Right atrium auricular region (tissue), 2 donors: ENCODE measurements at regions not wholly inside any gene's neighbourhood (a gene's known extent, or its start where the extent isn't known, plus 50 kb on each side); places are given as distances from the start of the nearest gene placed in this dataset.
A peak's percentile ranks its signal among the peaks of the same experiment; 100 is the strongest.

Experiments used
- DNase-seq: peaks from one replicate; pipeline ENCODE4 v3.0.0-alpha.2; 2019; ENCODE audit warnings: low spot score
- H3K27ac ChIP-seq, 2 donors: fragments of 200-600 bp; sonication (generic); 1 replicate in 1 of 2; 2 replicates in 1 of 2; pipeline ENCODE4 v1.5.1; 2016 to 2019
- H3K27me3 ChIP-seq, 2 donors: fragments of 200-600 bp; sonication (generic); one replicate each; pipeline versions ENCODE4 v1.5.1 to v1.6.0; 2017 to 2019
- H3K36me3 ChIP-seq: fragments of 200-600 bp; sonication (generic); one replicate; pipeline ENCODE4 v1.5.1; 2016
- H3K4me1 ChIP-seq, 2 donors: fragments of 200-600 bp; sonication (generic); one replicate each; pipeline versions ENCODE4 v1.5.1 to v1.6.0; 2017 to 2019
- H3K4me3 ChIP-seq, 2 donors: fragments of 200-600 bp; sonication (generic); 1 replicate in 1 of 2; 2 replicates in 1 of 2; pipeline ENCODE4 v1.5.1; 2017 to 2019; ENCODE audit warnings: mild to moderate bottlenecking in 1 of 2, moderate library complexity in 1 of 2
- H3K9me3 ChIP-seq, 2 donors: fragments of 200-600 bp; sonication (generic); one replicate each; pipeline ENCODE4 v1.5.1; 2019
- TF ChIP-seq, protein P1 (sequence below), 2 donors: fragments of 200-600 bp; sonication (generic); IDR thresholded peaks; one replicate each; pipeline ENCODE4 v1.5.1; 2019; ENCODE audit warnings: antibody characterized with exemption in 2 of 2

DNA sequence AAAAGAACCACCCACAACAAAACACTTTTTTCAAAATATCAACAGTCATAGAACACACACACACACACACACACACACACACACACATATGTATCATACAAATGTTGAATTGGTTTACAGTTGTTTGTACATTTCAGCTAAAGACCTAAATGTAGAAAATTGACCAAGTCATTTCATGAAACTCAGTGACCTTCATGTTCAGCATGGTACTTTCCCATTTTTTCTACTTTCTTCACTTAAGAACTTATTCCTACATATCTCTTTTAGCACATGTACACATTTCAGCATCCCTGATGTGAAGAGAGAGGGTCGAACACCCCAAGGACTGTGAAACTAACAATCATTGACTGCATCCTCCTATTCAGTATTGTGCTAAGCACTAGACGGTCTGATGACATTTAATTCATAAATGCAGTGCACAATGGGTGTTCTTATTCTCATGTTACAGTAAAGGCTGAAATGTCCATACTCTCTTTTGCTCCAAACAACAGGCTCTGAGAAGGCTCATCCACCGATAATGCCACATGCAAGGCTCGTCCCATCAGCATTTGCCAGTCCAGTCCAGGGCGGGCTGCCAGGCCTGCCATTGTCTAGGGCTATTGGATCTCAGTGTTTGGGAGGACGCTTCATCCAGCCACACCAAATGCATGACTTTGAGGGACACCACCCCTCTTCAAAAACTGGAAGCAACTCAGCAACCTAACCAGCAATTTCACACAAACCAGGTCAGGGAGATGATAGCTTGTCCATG is 150.1 kb upstream of the RUNX1 start:
- H3K4me3 ChIP-seq = no peak overlapping the region
- no peaks in the 10 kb centered on the region for H3K4me1 ChIP-seq
- TF ChIP-seq, protein P1, sequence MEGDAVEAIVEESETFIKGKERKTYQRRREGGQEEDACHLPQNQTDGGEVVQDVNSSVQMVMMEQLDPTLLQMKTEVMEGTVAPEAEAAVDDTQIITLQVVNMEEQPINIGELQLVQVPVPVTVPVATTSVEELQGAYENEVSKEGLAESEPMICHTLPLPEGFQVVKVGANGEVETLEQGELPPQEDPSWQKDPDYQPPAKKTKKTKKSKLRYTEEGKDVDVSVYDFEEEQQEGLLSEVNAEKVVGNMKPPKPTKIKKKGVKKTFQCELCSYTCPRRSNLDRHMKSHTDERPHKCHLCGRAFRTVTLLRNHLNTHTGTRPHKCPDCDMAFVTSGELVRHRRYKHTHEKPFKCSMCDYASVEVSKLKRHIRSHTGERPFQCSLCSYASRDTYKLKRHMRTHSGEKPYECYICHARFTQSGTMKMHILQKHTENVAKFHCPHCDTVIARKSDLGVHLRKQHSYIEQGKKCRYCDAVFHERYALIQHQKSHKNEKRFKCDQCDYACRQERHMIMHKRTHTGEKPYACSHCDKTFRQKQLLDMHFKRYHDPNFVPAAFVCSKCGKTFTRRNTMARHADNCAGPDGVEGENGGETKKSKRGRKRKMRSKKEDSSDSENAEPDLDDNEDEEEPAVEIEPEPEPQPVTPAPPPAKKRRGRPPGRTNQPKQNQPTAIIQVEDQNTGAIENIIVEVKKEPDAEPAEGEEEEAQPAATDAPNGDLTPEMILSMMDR (IDR thresholded peaks at IDR 0.05) = no peak
- no peak overlapping the region for H3K27ac ChIP-seq
- no peaks in the 10 kb centered on the region for H3K27me3 ChIP-seq
- no peaks in the 10 kb centered on the region for H3K36me3 ChIP-seq
- H3K9me3 ChIP-seq = no peaks in the 10 kb centered on the region
- DNase-seq = no peak

- Histone ChIP-seq H3K9me3 (no peaks in the 10 kb centered on the region), H3K27ac (peak overlapping the region in 1 of 2 donors; percentile 23), H3K27me3 (no peaks in the 10 kb centered on the region), H3K4me3 (no peak overlapping the region), H3K4me1 (no peaks in the 10 kb centered on the region), H3K36me3 (no peaks in the 10 kb centered on the region)
- DNase-seq = no peak
- TF ChIP-seq, protein P1 (IDR thresholded peaks at IDR 0.05) = no peak
Measured at GRCh38 chr21:35198565-35198964, 149.5 kb upstream of the RUNX1 start.

GRCh38 chr21:35197992-35198431 is 148.9 kb upstream of the RUNX1 start:
- no peak for DNase-seq

DNA sequence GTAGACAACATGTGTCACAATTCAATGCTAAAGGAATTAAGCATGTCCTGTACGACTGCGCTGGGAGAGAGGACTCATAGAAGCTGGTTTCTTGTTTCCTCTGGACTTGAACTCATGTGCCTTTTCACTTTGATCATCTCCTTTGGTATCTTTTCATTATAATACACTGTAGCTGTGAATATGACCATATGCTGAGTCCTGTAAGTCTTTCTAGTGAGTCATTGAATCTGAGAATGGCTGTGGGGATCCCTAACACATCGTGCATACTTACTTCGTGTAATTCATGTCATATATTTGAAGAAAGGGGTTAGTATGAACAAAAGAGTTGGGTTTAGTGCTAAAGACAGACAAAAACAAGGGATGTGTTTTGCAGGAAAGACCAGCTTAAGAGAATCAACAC is 148.1 kb upstream of the RUNX1 start:
- DNase-seq = no peak
- H3K27ac ChIP-seq = no peak overlapping the region
- H3K4me1 ChIP-seq = no peaks in the 10 kb centered on the region
- no peaks in the 10 kb centered on the region for H3K36me3 ChIP-seq
- TF ChIP-seq, protein P1 (IDR thresholded peaks at IDR 0.05) = no peak
- no peaks in the 10 kb centered on the region for H3K27me3 ChIP-seq
- no peak overlapping the region for H3K4me3 ChIP-seq
- no peaks in the 10 kb centered on the region for H3K9me3 ChIP-seq

More at GRCh38 chr21:35197992-35198431, 148.9 kb upstream of the RUNX1 start:
- Histone ChIP-seq H3K4me1 (no peaks in the 10 kb centered on the region), H3K27ac (peak overlapping the region in 1 of 2 donors; percentile 23), H3K4me3 (no peak overlapping the region), H3K36me3 (no peaks in the 10 kb centered on the region), H3K27me3 (no peaks in the 10 kb centered on the region), H3K9me3 (no peaks in the 10 kb centered on the region)
- TF ChIP-seq, protein P1 (IDR thresholded peaks at IDR 0.05) = no peak

DNA sequence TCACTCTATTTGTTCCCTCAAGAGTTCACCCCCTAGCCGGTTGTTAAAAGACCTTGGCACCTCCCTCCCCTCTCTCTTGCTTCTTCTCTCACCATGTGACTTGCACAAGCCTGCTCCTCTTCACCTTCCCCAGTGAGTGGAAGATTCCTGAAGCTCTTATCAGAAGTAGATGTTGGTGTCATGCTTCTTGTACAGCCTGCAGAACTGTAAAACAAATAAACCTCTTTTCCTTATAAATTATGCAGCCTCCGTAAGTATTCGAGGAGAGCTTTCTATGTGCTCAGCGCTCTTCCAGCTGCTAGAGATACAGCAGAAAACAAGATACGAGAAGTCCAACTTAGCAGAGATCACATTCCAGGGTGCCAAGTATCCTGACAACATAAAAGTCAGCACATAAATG is 147.0 kb upstream of the RUNX1 start:
- no peak for DNase-seq
- no peaks in the 10 kb centered on the region for H3K36me3 ChIP-seq
- no peak overlapping the region for H3K4me3 ChIP-seq
- H3K9me3 ChIP-seq = no peaks in the 10 kb centered on the region
- TF ChIP-seq, protein P1 (IDR thresholded peaks at IDR 0.05) = no peak
- no peak overlapping the region for H3K27ac ChIP-seq
- H3K27me3 ChIP-seq = no peaks in the 10 kb centered on the region
- H3K4me1 ChIP-seq = no peaks in the 10 kb centered on the region

DNA sequence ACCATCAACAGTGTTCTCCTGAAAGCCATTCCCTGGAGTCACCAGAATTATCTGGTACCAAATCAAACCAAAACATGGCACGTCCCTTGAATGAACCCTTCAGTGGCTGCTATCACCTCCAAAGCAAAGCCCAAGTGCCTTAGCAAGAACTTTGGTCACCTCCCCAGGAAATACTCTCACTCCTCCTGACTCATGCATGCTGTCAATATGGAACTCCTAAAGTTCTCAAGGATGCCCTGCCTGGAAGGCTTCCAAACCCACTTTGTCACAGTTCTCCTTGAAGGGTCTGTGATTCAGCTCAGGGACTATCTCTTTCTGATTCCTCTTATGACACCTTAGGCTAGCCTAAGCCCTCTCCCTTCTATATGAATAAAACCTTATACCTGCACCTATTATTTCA is 146.1 kb upstream of the RUNX1 start:
- Histone ChIP-seq H3K27me3 (no peaks in the 10 kb centered on the region), H3K9me3 (no peaks in the 10 kb centered on the region), H3K4me3 (no peak overlapping the region), H3K36me3 (no peaks in the 10 kb centered on the region), H3K4me1 (peaks cover 0 to 4% of the 10 kb centered on the region in 2 donors), H3K27ac (no peak overlapping the region)
- DNase-seq = no peak
- TF ChIP-seq, protein P1 (IDR thresholded peaks at IDR 0.05) = no peak
